GM21526 (cell line): ENCODE measurements at regions not wholly inside any gene's neighbourhood (a gene's known extent, or its start where the extent isn't known, plus 50 kb on each side); places are given as distances from the start of the nearest gene placed in this dataset.

Experiments
- ATAC-seq: cut with Tn5 transposase; IDR thresholded peaks from one replicate; pipeline ENCODE4 v1.9.1; 2021; ENCODE audit warnings: moderate library complexity; ENCODE audit not compliant: unreplicated experiment, low FRiP score

- no peak for ATAC-seq
Measured at GRCh38 chrX:97763391-97763790, 879.7 kb downstream of the RPA4 start.

- no peak for ATAC-seq
Measured at GRCh38 chrX:97763981-97764380, 880.3 kb downstream of the RPA4 start.

- ATAC-seq: no peak
Measured at GRCh38 chrX:97766501-97767095, 882.9 kb downstream of the RPA4 start.

GRCh38 chrX:97787311-97787710 lies 903.6 kb downstream of the RPA4 start:
- no peak for ATAC-seq

- no peak for ATAC-seq
Measured at GRCh38 chrX:97787849-97788248, 904.1 kb downstream of the RPA4 start.

GRCh38 chrX:97790850-97791249 lies 907.1 kb downstream of the RPA4 start:
- ATAC-seq: no peak

GRCh38 chrX:97797076-97797475 lies 913.4 kb downstream of the RPA4 start:
- ATAC-seq: no peak

GRCh38 chrX:97806238-97806637 lies 922.5 kb downstream of the RPA4 start:
- no peak for ATAC-seq

GRCh38 chrX:97806946-97807345 lies 923.2 kb downstream of the RPA4 start:
- ATAC-seq: no peak

GRCh38 chrX:97820170-97820569 lies 936.5 kb downstream of the RPA4 start:
- ATAC-seq: no peak

- no peak for ATAC-seq
Measured at GRCh38 chrX:97828471-97828870, 944.8 kb downstream of the RPA4 start.

- ATAC-seq: no peak
Measured at GRCh38 chrX:97835969-97836368, 952.3 kb downstream of the RPA4 start.

GRCh38 chrX:97841544-97842179 lies 958.0 kb downstream of the RPA4 start:
- no peak for ATAC-seq

- no peak for ATAC-seq
Measured at GRCh38 chrX:97842468-97843199, 958.9 kb downstream of the RPA4 start.

GRCh38 chrX:97843200-97843811 lies 959.6 kb downstream of the RPA4 start:
- ATAC-seq: no peak

- ATAC-seq: no peak
Measured at GRCh38 chrX:97844161-97844560, 960.5 kb downstream of the RPA4 start.

GRCh38 chrX:97844943-97845342 lies 961.2 kb downstream of the RPA4 start:
- ATAC-seq: no peak

- no peak for ATAC-seq
Measured at GRCh38 chrX:97845451-97845850, 961.7 kb downstream of the RPA4 start.

GRCh38 chrX:97846228-97846627 lies 962.5 kb downstream of the RPA4 start:
- no peak for ATAC-seq

- ATAC-seq: no peak
Measured at GRCh38 chrX:97846718-97847237, 963.1 kb downstream of the RPA4 start.
